Progenitor cell of endocrine pancreas (in vitro differentiated cells): ENCODE measurements at regions not wholly inside any gene's neighbourhood (a gene's known extent, or its start where the extent isn't known, plus 50 kb on each side); places are given as distances from the start of the nearest gene placed in this dataset.

Source experiments
- DNase-seq: peaks from one replicate; pipeline ENCODE4 v3.0.0; 2021; ENCODE audit warnings: low spot score; ENCODE audit not compliant: unreplicated experiment
- H3K27ac Mint-ChIP-seq: 2 replicates; pipeline ENCODE4 v1.8.0; 2021; ENCODE audit warnings: mild to moderate bottlenecking, moderate library complexity, mixed read lengths
- H3K27me3 Mint-ChIP-seq: 2 replicates; pipeline ENCODE4 v1.8.0; 2021; ENCODE audit warnings: mixed read lengths
- H3K36me3 Mint-ChIP-seq: 2 replicates; pipeline ENCODE4 v1.8.0; 2022; ENCODE audit warnings: mixed read lengths; ENCODE audit not compliant: insufficient read depth
- H3K4me1 Mint-ChIP-seq: 2 replicates; pipeline ENCODE4 v1.8.0; 2021; ENCODE audit warnings: low read depth, mixed read lengths
- H3K4me3 Mint-ChIP-seq: 2 replicates; pipeline ENCODE4 v1.8.0; 2021; ENCODE audit warnings: low read depth, mild to moderate bottlenecking, moderate library complexity, mixed read lengths
- H3K9me3 Mint-ChIP-seq: 2 replicates; pipeline ENCODE4 v1.8.0; 2021; ENCODE audit warnings: low read depth, mixed read lengths
- TF ChIP-seq, protein P1 (sequence below): fragments of 200-600 bp; sonication (generic); IDR thresholded peaks from one replicate; pipeline ENCODE4 v1.5.0; 2021; ENCODE audit warnings: antibody characterized with exemption, mild to moderate bottlenecking; ENCODE audit not compliant: unreplicated experiment

DNA sequence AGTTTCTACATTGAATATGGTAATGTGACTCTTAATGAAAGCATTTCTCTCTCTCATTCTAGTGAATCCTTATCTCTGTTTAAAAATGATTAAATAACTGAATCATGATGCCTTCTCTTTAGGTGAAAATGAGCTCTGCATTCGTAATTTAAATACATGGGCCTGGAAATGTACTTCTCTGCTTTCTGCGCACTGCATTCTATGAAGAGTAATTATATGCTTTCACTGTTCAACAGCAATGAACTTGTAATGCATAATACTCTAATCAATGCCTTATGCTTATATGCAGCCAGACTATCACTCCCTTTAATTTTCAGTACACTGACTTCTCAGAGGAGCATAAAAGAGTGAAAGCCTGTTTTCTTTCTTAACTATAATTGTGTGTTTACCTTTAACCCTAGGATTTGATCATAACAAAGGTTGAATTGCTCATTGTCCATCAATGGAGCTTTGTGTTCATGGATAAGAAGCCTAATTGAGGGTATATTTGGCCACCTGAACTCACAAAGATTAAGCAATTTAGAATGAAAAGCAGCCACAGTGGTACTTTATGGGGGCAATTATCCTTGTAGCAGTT, 330.8 kb upstream of the PDZRN3 start:
- Mint-ChIP-seq H3K27ac (peak overlapping the region; percentile 6), H3K4me1 (peaks cover 36% of the 10 kb centered on the region), H3K9me3 (peaks cover 14% of the 10 kb centered on the region), H3K27me3 (no peaks in the 10 kb centered on the region), H3K36me3 (no peaks in the 10 kb centered on the region), H3K4me3 (no peak overlapping the region)
- TF ChIP-seq, protein P1, sequence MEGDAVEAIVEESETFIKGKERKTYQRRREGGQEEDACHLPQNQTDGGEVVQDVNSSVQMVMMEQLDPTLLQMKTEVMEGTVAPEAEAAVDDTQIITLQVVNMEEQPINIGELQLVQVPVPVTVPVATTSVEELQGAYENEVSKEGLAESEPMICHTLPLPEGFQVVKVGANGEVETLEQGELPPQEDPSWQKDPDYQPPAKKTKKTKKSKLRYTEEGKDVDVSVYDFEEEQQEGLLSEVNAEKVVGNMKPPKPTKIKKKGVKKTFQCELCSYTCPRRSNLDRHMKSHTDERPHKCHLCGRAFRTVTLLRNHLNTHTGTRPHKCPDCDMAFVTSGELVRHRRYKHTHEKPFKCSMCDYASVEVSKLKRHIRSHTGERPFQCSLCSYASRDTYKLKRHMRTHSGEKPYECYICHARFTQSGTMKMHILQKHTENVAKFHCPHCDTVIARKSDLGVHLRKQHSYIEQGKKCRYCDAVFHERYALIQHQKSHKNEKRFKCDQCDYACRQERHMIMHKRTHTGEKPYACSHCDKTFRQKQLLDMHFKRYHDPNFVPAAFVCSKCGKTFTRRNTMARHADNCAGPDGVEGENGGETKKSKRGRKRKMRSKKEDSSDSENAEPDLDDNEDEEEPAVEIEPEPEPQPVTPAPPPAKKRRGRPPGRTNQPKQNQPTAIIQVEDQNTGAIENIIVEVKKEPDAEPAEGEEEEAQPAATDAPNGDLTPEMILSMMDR, result no peak
- DNase-seq, result no peak

GRCh38 chr3:73954506-73954905, 329.8 kb upstream of the PDZRN3 start:
- H3K4me3 Mint-ChIP-seq, result no peak overlapping the region
- H3K36me3 Mint-ChIP-seq, result no peaks in the 10 kb centered on the region
- TF ChIP-seq, protein P1, result no peak
- H3K4me1 Mint-ChIP-seq, result peaks cover 40% of the 10 kb centered on the region
- DNase-seq, result no peak
- H3K9me3 Mint-ChIP-seq, result peaks cover 14% of the 10 kb centered on the region
- no peaks in the 10 kb centered on the region for H3K27me3 Mint-ChIP-seq
- no peak overlapping the region for H3K27ac Mint-ChIP-seq

- TF ChIP-seq, protein P1, result no peak
- Mint-ChIP-seq H3K36me3 (no peaks in the 10 kb centered on the region), H3K4me1 (peaks cover 41% of the 10 kb centered on the region), H3K27ac (no peak overlapping the region), H3K27me3 (no peaks in the 10 kb centered on the region), H3K4me3 (no peak overlapping the region), H3K9me3 (peaks cover 6% of the 10 kb centered on the region)
- DNase-seq, result no peak
These were observed 328.0 kb upstream of the PDZRN3 start for GRCh38 chr3:73952781-73953180.

DNA sequence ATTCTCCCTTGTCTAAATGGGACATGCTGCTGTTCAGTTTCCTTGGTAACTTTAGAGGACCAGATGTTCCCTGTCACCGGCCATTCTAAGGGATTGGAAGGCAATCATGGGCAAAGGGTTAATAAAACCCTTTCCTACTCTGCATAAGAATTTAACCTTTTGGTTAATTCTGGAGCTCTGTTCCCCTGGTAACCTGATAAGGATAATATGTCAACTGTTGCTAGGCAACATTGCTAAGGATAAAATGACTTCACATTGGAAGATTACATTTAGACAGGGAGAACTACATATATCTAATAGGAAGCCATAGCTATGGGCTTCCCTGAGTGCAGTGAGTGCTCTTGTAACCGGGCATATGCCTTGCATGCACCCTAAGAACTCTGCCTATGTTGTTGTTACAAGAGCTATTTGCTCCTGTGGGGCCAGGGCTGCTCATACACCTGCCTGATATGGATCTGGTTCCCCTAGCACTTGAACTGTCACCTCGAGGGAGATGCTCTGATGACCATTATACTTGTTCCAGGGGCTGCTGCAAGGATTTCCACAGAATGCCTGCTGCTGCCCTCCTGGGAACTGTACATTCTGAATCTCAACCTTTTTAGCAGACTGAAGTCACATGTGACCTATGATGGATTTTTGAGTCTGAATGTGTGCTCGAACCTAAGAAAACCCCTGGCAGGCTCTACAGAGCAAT, 326.3 kb upstream of the PDZRN3 start:
- Mint-ChIP-seq H3K36me3 (no peaks in the 10 kb centered on the region), H3K9me3 (peaks cover 3% of the 10 kb centered on the region), H3K27ac (no peak overlapping the region), H3K4me1 (peaks cover 39% of the 10 kb centered on the region), H3K27me3 (no peaks in the 10 kb centered on the region), H3K4me3 (no peak overlapping the region)
- TF ChIP-seq, protein P1, result no peak
- no peak for DNase-seq

DNA sequence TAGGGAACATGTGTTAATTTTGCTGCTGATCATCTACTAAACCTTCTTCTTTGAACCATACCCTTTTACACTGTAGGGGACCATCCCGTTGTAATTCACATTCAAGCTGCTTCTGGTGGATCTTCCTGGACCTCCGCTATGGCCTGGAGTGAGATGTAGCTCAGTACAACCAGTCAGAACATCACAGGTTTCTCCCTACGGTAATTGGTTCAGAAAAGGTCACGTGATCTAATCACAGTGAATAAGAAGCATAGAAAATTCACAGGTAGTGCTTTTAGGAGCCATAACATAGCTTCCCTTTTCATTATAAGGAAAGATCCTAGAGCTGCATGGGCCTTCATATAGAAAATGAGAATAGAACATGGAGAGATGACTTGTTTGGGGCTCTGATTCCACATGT, 320.8 kb upstream of the PDZRN3 start:
- no peak overlapping the region for H3K4me3 Mint-ChIP-seq
- H3K36me3 Mint-ChIP-seq, result no peaks in the 10 kb centered on the region
- DNase-seq, result no peak
- TF ChIP-seq, protein P1, result no peak
- no peak overlapping the region for H3K27ac Mint-ChIP-seq
- H3K27me3 Mint-ChIP-seq, result no peaks in the 10 kb centered on the region
- H3K9me3 Mint-ChIP-seq, result peaks cover 5% of the 10 kb centered on the region
- H3K4me1 Mint-ChIP-seq, result peaks cover 4% of the 10 kb centered on the region
